ENCODE measurements at regions not wholly inside any gene's neighbourhood (a gene's known extent, or its start where the extent isn't known, plus 50 kb on each side); places are given as distances from the start of the nearest gene placed in this dataset.
A peak's percentile ranks its signal among the peaks of the same experiment; 100 is the strongest.

DNA sequence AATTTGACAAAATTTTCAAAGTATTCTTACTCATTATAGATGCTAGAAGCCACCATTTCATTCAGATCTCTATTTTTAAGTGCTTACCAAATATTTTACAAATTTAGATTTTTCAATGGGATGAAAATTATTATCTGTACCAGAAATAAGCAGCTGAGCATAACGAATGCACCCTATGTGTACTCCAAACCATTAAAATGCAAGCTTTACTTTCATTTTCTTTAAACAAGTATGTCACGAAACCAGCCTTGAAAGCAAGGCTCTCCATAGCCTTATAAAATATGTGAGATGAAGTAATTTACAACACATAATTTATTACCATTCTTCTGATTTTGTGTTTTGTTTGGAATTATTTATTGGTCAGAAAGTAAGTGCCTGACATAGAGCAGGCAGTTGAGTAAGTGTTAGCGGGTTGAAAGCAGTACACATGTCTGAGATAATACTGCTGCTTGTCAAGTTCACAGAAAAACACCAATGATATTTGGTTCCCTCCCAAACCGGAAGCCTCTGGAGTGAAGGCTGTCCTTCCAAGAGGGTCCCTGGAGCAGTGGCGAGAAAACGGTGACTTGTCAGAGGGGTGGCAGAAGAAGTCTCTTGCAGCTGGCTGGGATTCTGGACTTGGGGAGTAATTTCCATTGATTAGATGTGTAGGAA is 322.7 kb upstream of the PFKP start:
- intact Hi-C loops (cut with DNase I) = no loop called here

GRCh38 chr10:2734603-2735002 is 332.7 kb upstream of the PFKP start:
- TF ChIP-seq, protein P1, sequence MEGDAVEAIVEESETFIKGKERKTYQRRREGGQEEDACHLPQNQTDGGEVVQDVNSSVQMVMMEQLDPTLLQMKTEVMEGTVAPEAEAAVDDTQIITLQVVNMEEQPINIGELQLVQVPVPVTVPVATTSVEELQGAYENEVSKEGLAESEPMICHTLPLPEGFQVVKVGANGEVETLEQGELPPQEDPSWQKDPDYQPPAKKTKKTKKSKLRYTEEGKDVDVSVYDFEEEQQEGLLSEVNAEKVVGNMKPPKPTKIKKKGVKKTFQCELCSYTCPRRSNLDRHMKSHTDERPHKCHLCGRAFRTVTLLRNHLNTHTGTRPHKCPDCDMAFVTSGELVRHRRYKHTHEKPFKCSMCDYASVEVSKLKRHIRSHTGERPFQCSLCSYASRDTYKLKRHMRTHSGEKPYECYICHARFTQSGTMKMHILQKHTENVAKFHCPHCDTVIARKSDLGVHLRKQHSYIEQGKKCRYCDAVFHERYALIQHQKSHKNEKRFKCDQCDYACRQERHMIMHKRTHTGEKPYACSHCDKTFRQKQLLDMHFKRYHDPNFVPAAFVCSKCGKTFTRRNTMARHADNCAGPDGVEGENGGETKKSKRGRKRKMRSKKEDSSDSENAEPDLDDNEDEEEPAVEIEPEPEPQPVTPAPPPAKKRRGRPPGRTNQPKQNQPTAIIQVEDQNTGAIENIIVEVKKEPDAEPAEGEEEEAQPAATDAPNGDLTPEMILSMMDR (IDR thresholded peaks at IDR 0.05; ENCODE audit: borderline replicate concordance, extremely low read depth, insufficient read depth) = no peak
- Histone ChIP-seq H3K4me3 (ENCODE audit: low read length in 3 of 3) (no peak overlapping the region), H3K9me3 (ENCODE audit: control insufficient read depth in 2 of 3, insufficient read depth in 1 of 3, low read length in 3 of 3) (peaks cover 0 to 3% (median 0%) of the 10 kb centered on the region in 3 donors), H3K9ac (ENCODE audit: low read length in 3 of 3) (no peak overlapping the region), H3K4me1 (ENCODE audit: control insufficient read depth in 2 of 3, insufficient read depth in 2 of 3, low read depth in 1 of 3, low read length in 3 of 3) (no peaks in the 10 kb centered on the region), H3K36me3 (ENCODE audit: control insufficient read depth in 2 of 3, insufficient read depth in 3 of 3, low read length in 3 of 3) (no peaks in the 10 kb centered on the region), H3K27ac (ENCODE audit: low read depth in 2 of 2, low read length in 2 of 2) (no peak overlapping the region), H3K27me3 (ENCODE audit: control insufficient read depth, insufficient read depth, low read length) (no peaks in the 10 kb centered on the region)
- no peak for FAIRE-seq
- intact Hi-C loops (cut with DNase I) = no loop called here
- no peak for DNase-seq

More for the DNA sequence above, 322.7 kb upstream of the PFKP start:
- peak overlapping the region in 2 of 3 donors; percentile 28 to 40 for H3K4me3 ChIP-seq (ENCODE audit: low read length in 3 of 3)
- no peaks in the 10 kb centered on the region for H3K36me3 ChIP-seq (ENCODE audit: control insufficient read depth in 2 of 3, insufficient read depth in 3 of 3, low read length in 3 of 3)
- peak overlapping the region in 1 of 3 donors; percentile 26 for H3K9ac ChIP-seq (ENCODE audit: low read length in 3 of 3)
- TF ChIP-seq, protein P1 (IDR thresholded peaks at IDR 0.05; ENCODE audit: borderline replicate concordance, extremely low read depth, insufficient read depth) = no peak
- FAIRE-seq (no peak), DNase-seq (peak in 3 of 5 donors; percentile 15 to 65 (median 37))
- no peak overlapping the region for H3K27ac ChIP-seq (ENCODE audit: low read depth in 2 of 2, low read length in 2 of 2)
- H3K27me3 ChIP-seq (ENCODE audit: control insufficient read depth, insufficient read depth, low read length) = no peaks in the 10 kb centered on the region
- H3K9me3 ChIP-seq (ENCODE audit: control insufficient read depth in 2 of 3, insufficient read depth in 1 of 3, low read length in 3 of 3) = no peaks in the 10 kb centered on the region
- no peaks in the 10 kb centered on the region for H3K4me1 ChIP-seq (ENCODE audit: control insufficient read depth in 2 of 3, insufficient read depth in 2 of 3, low read depth in 1 of 3, low read length in 3 of 3)

GRCh38 chr10:2733278-2733963 is 333.9 kb upstream of the PFKP start:
- no peak overlapping the region for H3K9ac ChIP-seq (ENCODE audit: low read length in 3 of 3)
- H3K4me1 ChIP-seq (ENCODE audit: control insufficient read depth in 2 of 3, insufficient read depth in 2 of 3, low read depth in 1 of 3, low read length in 3 of 3) = no peaks in the 10 kb centered on the region
- DNase-seq (no peak), FAIRE-seq (no peak)
- TF ChIP-seq, protein P1 (IDR thresholded peaks at IDR 0.05; ENCODE audit: borderline replicate concordance, extremely low read depth, insufficient read depth) = no peak
- H3K9me3 ChIP-seq (ENCODE audit: control insufficient read depth in 2 of 3, insufficient read depth in 1 of 3, low read length in 3 of 3) = peaks cover 0 to 3% (median 0%) of the 10 kb centered on the region in 3 donors
- no peaks in the 10 kb centered on the region for H3K27me3 ChIP-seq (ENCODE audit: control insufficient read depth, insufficient read depth, low read length)
- intact Hi-C loops (cut with DNase I) = no loop called here
- H3K27ac ChIP-seq (ENCODE audit: low read depth in 2 of 2, low read length in 2 of 2) = no peak overlapping the region
- no peak overlapping the region for H3K4me3 ChIP-seq (ENCODE audit: low read length in 3 of 3)
- H3K36me3 ChIP-seq (ENCODE audit: control insufficient read depth in 2 of 3, insufficient read depth in 3 of 3, low read length in 3 of 3) = no peaks in the 10 kb centered on the region

Measured in kidney (tissue), 13 donors.